Tibial nerve (tissue), 4 donors: ENCODE measurements at regions not wholly inside any gene's neighbourhood (a gene's known extent, or its start where the extent isn't known, plus 50 kb on each side); places are given as distances from the start of the nearest gene placed in this dataset.

Experiments
- DNase-seq, 2 donors: peaks; one replicate each; pipeline ENCODE4 v3.0.0-alpha.2; 2019; ENCODE audit warnings: low spot score in 2 of 2
- H3K27ac ChIP-seq, 4 donors: fragments of 200-600 bp; sonication (generic) in 3 of 4; one replicate each; pipeline ENCODE4 v1.5.1; 2017 to 2019; ENCODE audit warnings: mild to moderate bottlenecking in 1 of 4
- H3K27me3 ChIP-seq, 2 donors: fragments of 200-600 bp; sonication (generic) in 1 of 2; one replicate each; pipeline versions ENCODE4 v1.5.1 to v1.6.0; 2017 to 2019
- H3K36me3 ChIP-seq, 3 donors: fragments of 200-600 bp; sonication (generic); one replicate each; pipeline ENCODE4 v1.5.1; 2018 to 2019
- H3K4me1 ChIP-seq, 4 donors: fragments of 200-600 bp; sonication (generic) in 3 of 4; one replicate each; pipeline ENCODE4 v1.5.1; 2017 to 2019
- H3K4me3 ChIP-seq, 4 donors: fragments of 200-600 bp; sonication (generic) in 3 of 4; one replicate each; pipeline ENCODE4 v1.5.1; 2017 to 2019; ENCODE audit warnings: mild to moderate bottlenecking in 1 of 4, moderate library complexity in 1 of 4
- H3K9me3 ChIP-seq, 4 donors: fragments of 200-600 bp; sonication (generic) in 3 of 4; one replicate each; pipeline ENCODE4 v1.5.1; 2017 to 2019
- CTCF ChIP-seq, 5 experiments: fragments of 200-600 bp in 3 of 5; fragments of 450-650 bp in 2 of 5; sonication (generic) in 3 of 5; IDR thresholded peaks; one replicate each; pipeline ENCODE4 v1.5.1; 2016 to 2019; ENCODE audit warnings: antibody characterized with exemption in 5 of 5, mild to moderate bottlenecking in 3 of 5, moderate library complexity in 2 of 5
- EP300 ChIP-seq, 2 donors: sonication (generic); formaldehyde crosslinking; IDR thresholded peaks; one replicate each; pipeline ENCODE4 v1.6.1; 2017; ENCODE audit warnings: antibody characterized with exemption in 2 of 2, mild to moderate bottlenecking in 1 of 2
- POLR2A ChIP-seq, 2 donors: fragments of 450-650 bp; IDR thresholded peaks; one replicate each; pipeline ENCODE4 v1.6.1; 2017; ENCODE audit warnings: antibody characterized with exemption in 2 of 2, mild to moderate bottlenecking in 2 of 2, moderate library complexity in 2 of 2
- WGBS, 2 donors: methylation state at CpG; one replicate each; pipeline ENCODE4 v1.1.5; 2018; 5-methylcytosine and 5-hydroxymethylcytosine counted together

GRCh38 chr12:114123108-114123507, 157.0 kb upstream of the RBM19 start:
- no peak for DNase-seq
- 73 to 84% methylated on average over 2 of the region's 2 CpGs for WGBS, 2 donors
- H3K4me1 ChIP-seq = no peaks in the 10 kb centered on the region
- H3K27me3 ChIP-seq = no peaks in the 10 kb centered on the region
- TF ChIP-seq CTCF (IDR thresholded peaks at IDR 0.05) (no peak), POLR2A (IDR thresholded peaks at IDR 0.05) (no peak), EP300 (IDR thresholded peaks at IDR 0.05) (no peak)
- no peak overlapping the region for H3K27ac ChIP-seq
- no peak overlapping the region for H3K4me3 ChIP-seq
- H3K9me3 ChIP-seq = no peaks in the 10 kb centered on the region
- no peaks in the 10 kb centered on the region for H3K36me3 ChIP-seq

DNA sequence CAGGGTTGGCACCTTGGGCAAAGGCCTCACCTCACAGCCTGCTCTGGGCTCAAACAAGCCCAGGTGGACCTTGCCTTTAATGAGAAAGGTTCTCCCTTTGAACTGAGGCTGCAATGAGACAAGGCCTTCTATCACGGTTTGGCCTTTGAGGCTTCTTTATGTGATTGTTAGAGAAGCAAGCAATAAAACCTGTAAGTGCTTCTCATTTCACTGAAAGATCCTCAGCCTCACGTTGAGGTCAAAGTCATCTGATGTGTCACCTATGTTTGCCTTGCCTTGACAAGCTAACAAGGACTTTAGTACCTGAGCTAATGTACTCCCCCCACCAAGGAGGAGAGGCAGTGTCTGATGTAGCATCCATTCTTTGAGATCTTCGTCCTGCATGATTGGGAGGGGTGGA, 155.9 kb upstream of the RBM19 start:
- no peak for DNase-seq
- H3K36me3 ChIP-seq = no peaks in the 10 kb centered on the region
- 54 to 61% methylated on average over 3 of the region's 3 CpGs for WGBS, 2 donors

DNA sequence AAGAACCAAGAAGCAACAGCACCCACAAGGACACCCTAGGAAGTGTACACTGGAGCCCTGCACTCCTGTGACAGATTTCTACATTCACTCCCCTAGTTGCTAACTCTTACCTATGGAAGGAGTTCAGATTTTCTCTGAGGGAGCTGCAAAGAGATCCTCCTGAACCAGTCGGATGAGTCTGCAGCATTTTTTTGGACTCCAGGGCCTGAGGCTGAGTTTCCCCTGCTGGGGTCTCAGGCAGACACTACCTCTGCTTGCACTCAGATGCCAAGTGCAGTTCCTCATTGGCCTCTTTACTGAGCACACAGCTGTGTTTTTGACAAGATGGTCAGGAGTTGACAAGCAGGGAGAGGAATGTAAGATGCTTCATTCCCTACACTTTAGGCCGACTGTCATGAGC, 153.2 kb upstream of the RBM19 start:
- no peak for DNase-seq
- Histone ChIP-seq H3K36me3 (no peaks in the 10 kb centered on the region), H3K4me3 (no peak overlapping the region), H3K4me1 (no peaks in the 10 kb centered on the region), H3K27ac (no peak overlapping the region), H3K9me3 (peaks cover 0 to 18% (median 0%) of the 10 kb centered on the region in 4 donors), H3K27me3 (no peaks in the 10 kb centered on the region)
- TF ChIP-seq EP300 (IDR thresholded peaks at IDR 0.05) (no peak), POLR2A (IDR thresholded peaks at IDR 0.05) (no peak), CTCF (IDR thresholded peaks at IDR 0.05) (no peak)
- WGBS, 2 donors = 45 to 59% methylated on average over 2 of the region's 2 CpGs

More for the DNA sequence above, 155.9 kb upstream of the RBM19 start:
- Histone ChIP-seq H3K4me3 (no peak overlapping the region), H3K27me3 (no peaks in the 10 kb centered on the region), H3K9me3 (no peaks in the 10 kb centered on the region), H3K4me1 (no peaks in the 10 kb centered on the region), H3K27ac (no peak overlapping the region)
- TF ChIP-seq EP300 (IDR thresholded peaks at IDR 0.05) (no peak), CTCF (IDR thresholded peaks at IDR 0.05) (no peak), POLR2A (IDR thresholded peaks at IDR 0.05) (no peak)

DNA sequence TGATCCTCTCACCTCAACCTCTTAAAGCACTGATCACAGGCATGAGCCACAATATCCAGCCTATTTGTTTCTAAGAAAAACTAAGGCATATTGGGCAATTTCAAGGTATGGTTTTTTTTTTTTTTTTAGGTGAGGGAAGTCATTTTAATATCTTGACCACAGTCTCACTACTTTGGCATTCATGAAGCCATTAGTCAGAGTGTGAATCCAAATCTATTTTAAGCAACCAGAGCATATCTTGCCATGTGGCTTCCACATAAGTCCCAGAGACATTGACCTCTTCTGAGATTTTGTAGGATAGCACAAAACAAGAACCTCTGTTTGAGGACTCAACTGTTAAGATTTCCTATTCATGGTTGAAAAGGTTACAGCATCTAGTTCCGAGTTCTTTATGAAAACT, 130.3 kb upstream of the RBM19 start:
- H3K9me3 ChIP-seq = peaks cover 0 to 14% (median 0%) of the 10 kb centered on the region in 4 donors
- no peak for DNase-seq
- no peaks in the 10 kb centered on the region for H3K4me1 ChIP-seq
- H3K4me3 ChIP-seq = no peak overlapping the region
- no peak for TF ChIP-seq EP300 (IDR thresholded peaks at IDR 0.05)
- no peak for TF ChIP-seq CTCF (IDR thresholded peaks at IDR 0.05)
- TF ChIP-seq POLR2A (IDR thresholded peaks at IDR 0.05) = no peak
- no peak overlapping the region for H3K27ac ChIP-seq
- WGBS, 2 donors = 82 to 95% methylated on average over 1 of the region's 1 CpG
- no peaks in the 10 kb centered on the region for H3K36me3 ChIP-seq
- no peaks in the 10 kb centered on the region for H3K27me3 ChIP-seq

DNA sequence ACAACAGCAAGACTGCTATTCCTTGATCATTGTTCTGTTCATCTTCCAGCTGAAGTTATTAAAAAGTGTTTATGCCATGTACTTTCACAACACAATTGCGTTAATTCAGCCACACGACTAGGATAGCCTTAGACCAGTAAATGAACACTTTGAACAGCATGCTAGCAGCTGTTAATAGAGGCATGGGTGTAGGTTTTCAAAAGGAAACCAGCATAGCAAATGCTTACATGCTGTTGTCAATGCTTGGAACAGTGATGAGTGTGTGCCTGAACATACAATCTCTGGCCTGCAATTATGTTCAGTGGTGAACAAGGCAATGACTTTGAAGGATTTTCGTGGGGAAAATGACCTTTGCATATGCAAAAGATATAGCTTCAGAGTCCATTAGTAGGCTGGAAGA, 127.4 kb upstream of the RBM19 start:
- Histone ChIP-seq H3K4me3 (no peak overlapping the region), H3K36me3 (no peaks in the 10 kb centered on the region), H3K9me3 (peaks cover 0 to 14% (median 0%) of the 10 kb centered on the region in 4 donors), H3K4me1 (no peaks in the 10 kb centered on the region), H3K27ac (no peak overlapping the region), H3K27me3 (no peaks in the 10 kb centered on the region)
- DNase-seq = no peak
- no peak for TF ChIP-seq POLR2A (IDR thresholded peaks at IDR 0.05)
- no peak for TF ChIP-seq CTCF (IDR thresholded peaks at IDR 0.05)
- TF ChIP-seq EP300 (IDR thresholded peaks at IDR 0.05) = no peak
- WGBS, 2 donors = 64 to 66% methylated on average over 3 of the region's 3 CpGs
